Mammary epithelial cell (primary cell): ENCODE measurements at regions not wholly inside any gene's neighbourhood (a gene's known extent, or its start where the extent isn't known, plus 50 kb on each side); places are given as distances from the start of the nearest gene placed in this dataset.

ENCODE experiments used
- CTCF ChIP-seq, 2 donors: IDR thresholded peaks in 1 of 2; conservative IDR thresholded peaks in 1 of 2; 2 replicates each; pipeline ENCODE4 v1.5.1; 2011 to 2012; ENCODE audit warnings: inconsistent platforms in 2 of 2, low read length in 2 of 2, mild to moderate bottlenecking in 2 of 2, control low read depth in 1 of 2, low read depth in 1 of 2; ENCODE audit not compliant: insufficient read depth in 1 of 2; ENCODE audit errors: extremely low read depth in 1 of 2
- EZH2 ChIP-seq: IDR thresholded peaks from 2 replicates; pipeline ENCODE4 v1.6.1; 2012; ENCODE audit warnings: low read length, inconsistent platforms, borderline replicate concordance

GRCh38 chr2:76569819-76570218, 859.1 kb upstream of the GCFC2 start:
- TF ChIP-seq CTCF (conservative IDR thresholded peaks at IDR 0.05 in 1 of 2, IDR thresholded peaks at IDR 0.05 in 1 of 2; ENCODE audit: extremely low read depth in 1 of 2, insufficient read depth in 1 of 2, low read depth in 1 of 2, low read length in 2 of 2): no peak
- TF ChIP-seq EZH2: no peak
